Mesodermal cell (in vitro differentiated cells): ENCODE measurements at regions not wholly inside any gene's neighbourhood (a gene's known extent, or its start where the extent isn't known, plus 50 kb on each side); places are given as distances from the start of the nearest gene placed in this dataset.

Source experiments
- H3K27ac ChIP-seq: 2 replicates; pipeline ENCODE4 v1.7.0; 2013; ENCODE audit warnings: mild to moderate bottlenecking, low read depth, low read length, moderate library complexity; ENCODE audit not compliant: severe bottlenecking
- H3K36me3 ChIP-seq: 2 replicates; pipeline ENCODE4 v1.7.1; 2013; ENCODE audit warnings: mild to moderate bottlenecking, low read length, moderate library complexity; ENCODE audit not compliant: control insufficient read depth, insufficient read depth
- H3K4me1 ChIP-seq: one replicate; pipeline ENCODE4 v1.7.1; 2013; ENCODE audit warnings: mild to moderate bottlenecking, low read length; ENCODE audit not compliant: insufficient read depth, control insufficient read depth, poor library complexity, severe bottlenecking
- H3K4me3 ChIP-seq: 2 replicates; pipeline ENCODE4 v1.7.0; 2013; ENCODE audit warnings: low read length, control low read depth, mild to moderate bottlenecking; ENCODE audit not compliant: insufficient read depth, poor library complexity, severe bottlenecking; ENCODE audit errors: extremely low read depth
- H3K9me3 ChIP-seq: 2 replicates; pipeline ENCODE4 v1.7.1; 2013; ENCODE audit warnings: mild to moderate bottlenecking, low read length, moderate library complexity; ENCODE audit not compliant: control insufficient read depth
- WGBS, 2 experiments: methylation state at CpG; one replicate each; pipeline ENCODE4 v1.1.5; 2013; ENCODE audit warnings: missing lambda C conversion rate in 2 of 2; ENCODE audit not compliant: insufficient coverage in 2 of 2; 5-methylcytosine and 5-hydroxymethylcytosine counted together

GRCh38 chr7:153354071-153354470 is 594.5 kb downstream of the ACTR3B start:
- Histone ChIP-seq H3K4me1 (no peaks in the 10 kb centered on the region), H3K9me3 (peaks cover 13% of the 10 kb centered on the region), H3K4me3 (no peak overlapping the region), H3K27ac (no peak overlapping the region), H3K36me3 (no peaks in the 10 kb centered on the region)
- WGBS, 2 experiments = 80% methylated on average over 2 of the region's 5 CpGs; no CpG with 5 or more reads in 1 of the 2 experiments

- H3K27ac ChIP-seq = no peak overlapping the region
- peaks cover 27% of the 10 kb centered on the region for H3K9me3 ChIP-seq
- no peak overlapping the region for H3K4me3 ChIP-seq
- H3K36me3 ChIP-seq = no peaks in the 10 kb centered on the region
- no peaks in the 10 kb centered on the region for H3K4me1 ChIP-seq
- WGBS, 2 experiments = 71 to 83% methylated on average over 2 to 3 of the region's 5 CpGs
These were observed 610.5 kb downstream of the ACTR3B start for GRCh38 chr7:153370092-153370491.

GRCh38 chr7:153380636-153381035 is 621.1 kb downstream of the ACTR3B start:
- Histone ChIP-seq H3K9me3 (peaks cover 11% of the 10 kb centered on the region), H3K4me3 (no peak overlapping the region), H3K36me3 (no peaks in the 10 kb centered on the region), H3K4me1 (no peaks in the 10 kb centered on the region), H3K27ac (no peak overlapping the region)
- 100% methylated on average over 2 of the region's 7 CpGs; no CpG with 5 or more reads in 1 of the 2 experiments for WGBS, 2 experiments

- no peak overlapping the region for H3K27ac ChIP-seq
- no peaks in the 10 kb centered on the region for H3K36me3 ChIP-seq
- WGBS, 2 experiments = 29 to 33% methylated on average over 10 of the region's 13 CpGs
- H3K4me3 ChIP-seq = no peak overlapping the region
- no peaks in the 10 kb centered on the region for H3K4me1 ChIP-seq
- H3K9me3 ChIP-seq = peaks cover 12% of the 10 kb centered on the region
These were observed 621.9 kb downstream of the ACTR3B start for GRCh38 chr7:153381275-153382040.

GRCh38 chr7:153382641-153383101 is 623.1 kb downstream of the ACTR3B start:
- 64 to 86% methylated on average over 2 to 4 of the region's 8 CpGs for WGBS, 2 experiments
- H3K4me3 ChIP-seq = no peak overlapping the region
- H3K27ac ChIP-seq = no peak overlapping the region
- H3K9me3 ChIP-seq = peaks cover 19% of the 10 kb centered on the region
- no peaks in the 10 kb centered on the region for H3K36me3 ChIP-seq
- no peaks in the 10 kb centered on the region for H3K4me1 ChIP-seq

GRCh38 chr7:153383781-153384180 is 624.2 kb downstream of the ACTR3B start:
- Histone ChIP-seq H3K9me3 (peaks cover 22% of the 10 kb centered on the region), H3K36me3 (no peaks in the 10 kb centered on the region), H3K27ac (no peak overlapping the region), H3K4me1 (no peaks in the 10 kb centered on the region), H3K4me3 (no peak overlapping the region)
- WGBS, 2 experiments = 40 to 100% methylated on average over 1 of the region's 1 CpG

GRCh38 chr7:153385502-153385901 is 626.0 kb downstream of the ACTR3B start:
- WGBS, 2 experiments = 20% methylated on average over 1 of the region's 2 CpGs
- Histone ChIP-seq H3K4me1 (no peaks in the 10 kb centered on the region), H3K9me3 (peaks cover 19% of the 10 kb centered on the region), H3K27ac (no peak overlapping the region), H3K36me3 (no peaks in the 10 kb centered on the region), H3K4me3 (no peak overlapping the region)

GRCh38 chr7:153386556-153386955 is 627.0 kb downstream of the ACTR3B start:
- Histone ChIP-seq H3K36me3 (no peaks in the 10 kb centered on the region), H3K4me3 (no peak overlapping the region), H3K9me3 (peaks cover 25% of the 10 kb centered on the region), H3K4me1 (no peaks in the 10 kb centered on the region), H3K27ac (no peak overlapping the region)
- WGBS, 2 experiments = 57 to 58% methylated on average over 5 to 8 of the region's 10 CpGs

GRCh38 chr7:153388611-153389010 is 629.1 kb downstream of the ACTR3B start:
- Histone ChIP-seq H3K9me3 (peaks cover 37% of the 10 kb centered on the region), H3K36me3 (no peaks in the 10 kb centered on the region), H3K27ac (no peak overlapping the region), H3K4me1 (no peaks in the 10 kb centered on the region), H3K4me3 (no peak overlapping the region)

GRCh38 chr7:153389261-153389660 is 629.7 kb downstream of the ACTR3B start:
- no peak overlapping the region for H3K4me3 ChIP-seq
- H3K4me1 ChIP-seq = no peaks in the 10 kb centered on the region
- WGBS, 2 experiments = 71 to 94% methylated on average over 1 to 2 of the region's 3 CpGs
- peaks cover 41% of the 10 kb centered on the region for H3K9me3 ChIP-seq
- no peak overlapping the region for H3K27ac ChIP-seq
- H3K36me3 ChIP-seq = no peaks in the 10 kb centered on the region

GRCh38 chr7:153390955-153391354 is 631.4 kb downstream of the ACTR3B start:
- 6 to 60% methylated on average over 1 to 2 of the region's 2 CpGs for WGBS, 2 experiments
- Histone ChIP-seq H3K4me1 (no peaks in the 10 kb centered on the region), H3K27ac (no peak overlapping the region), H3K36me3 (no peaks in the 10 kb centered on the region), H3K4me3 (no peak overlapping the region), H3K9me3 (peaks cover 41% of the 10 kb centered on the region)
